Astrocyte (in vitro differentiated cells and primary cell): ENCODE measurements at regions not wholly inside any gene's neighbourhood (a gene's known extent, or its start where the extent isn't known, plus 50 kb on each side); places are given as distances from the start of the nearest gene placed in this dataset.

Experiments
- DNase-seq: peaks from one replicate; pipeline ENCODE4 v3.0.0-alpha.2; 2010; ENCODE audit warnings: low read depth
- FAIRE-seq: peaks from 2 replicates; lab custom pipeline; 2011; peaks lifted over from hg19 to GRCh38; lab: Jason Lieb, UNC
- H2AFZ ChIP-seq: 2 replicates; pipeline ENCODE4 v1.6.0; 2012; ENCODE audit warnings: low read depth, low read length, inconsistent platforms
- H3K27ac ChIP-seq: 2 replicates; pipeline ENCODE4 v1.5.1; 2011; ENCODE audit warnings: low read depth, low read length, inconsistent platforms
- H3K27me3 ChIP-seq: 2 replicates; pipeline ENCODE4 v1.6.0; 2011; ENCODE audit warnings: low read length, inconsistent platforms; ENCODE audit not compliant: insufficient read depth
- H3K36me3 ChIP-seq: 2 replicates; pipeline ENCODE4 v1.5.1; 2011; ENCODE audit warnings: low read length, inconsistent platforms; ENCODE audit not compliant: insufficient read depth
- H3K4me1 ChIP-seq: 2 replicates; pipeline ENCODE4 v1.5.1; 2011; ENCODE audit warnings: low read length, inconsistent platforms; ENCODE audit not compliant: insufficient read depth
- H3K4me2 ChIP-seq: 2 replicates; pipeline ENCODE4 v1.6.0; 2012; ENCODE audit warnings: low read length, inconsistent platforms
- H3K4me3 ChIP-seq: 2 replicates; pipeline ENCODE4 v1.5.1; 2011; ENCODE audit warnings: low read depth, mild to moderate bottlenecking, low read length, inconsistent platforms; ENCODE audit not compliant: insufficient read depth
- H3K79me2 ChIP-seq: 2 replicates; pipeline ENCODE4 v1.6.0; 2012; ENCODE audit warnings: mild to moderate bottlenecking, low read length, inconsistent platforms; ENCODE audit not compliant: insufficient read depth
- H3K9ac ChIP-seq: 2 replicates; pipeline ENCODE4 v1.6.0; 2012; ENCODE audit warnings: mild to moderate bottlenecking, low read length, inconsistent platforms
- H3K9me3 ChIP-seq: 2 replicates; pipeline ENCODE4 v1.5.1; 2012; ENCODE audit warnings: low read depth, mild to moderate bottlenecking, low read length, inconsistent platforms; ENCODE audit not compliant: insufficient read depth
- H4K20me1 ChIP-seq: 2 replicates; pipeline ENCODE4 v1.6.0; 2012; ENCODE audit warnings: low read length, inconsistent platforms; ENCODE audit not compliant: insufficient read depth
- H3K27ac Mint-ChIP-seq: one replicate; pipeline ENCODE4 v1.8.0; 2021; ENCODE audit warnings: mild to moderate bottlenecking, mixed read lengths; ENCODE audit not compliant: unreplicated experiment
- H3K27me3 Mint-ChIP-seq: one replicate; pipeline ENCODE4 v1.8.0; 2021; ENCODE audit warnings: low read depth, mixed read lengths; ENCODE audit not compliant: unreplicated experiment
- H3K36me3 Mint-ChIP-seq: one replicate; pipeline ENCODE4 v1.8.0; 2021; ENCODE audit warnings: low read depth, mixed read lengths; ENCODE audit not compliant: unreplicated experiment
- H3K4me1 Mint-ChIP-seq: one replicate; pipeline ENCODE4 v1.8.0; 2021; ENCODE audit warnings: low read depth, mixed read lengths; ENCODE audit not compliant: unreplicated experiment
- H3K4me3 Mint-ChIP-seq: one replicate; pipeline ENCODE4 v1.8.0; 2021; ENCODE audit warnings: mild to moderate bottlenecking, moderate library complexity, mixed read lengths; ENCODE audit not compliant: unreplicated experiment
- H3K9me3 Mint-ChIP-seq: one replicate; pipeline ENCODE4 v1.8.0; 2021; ENCODE audit warnings: mild to moderate bottlenecking, mixed read lengths; ENCODE audit not compliant: unreplicated experiment
- EZH2 ChIP-seq: IDR thresholded peaks from 2 replicates; pipeline ENCODE4 v1.6.1; 2012; ENCODE audit warnings: mild to moderate bottlenecking, low read length, inconsistent platforms; ENCODE audit not compliant: insufficient read depth
- TF ChIP-seq, protein P1 (sequence below): IDR thresholded peaks from 2 replicates; pipeline ENCODE4 v1.5.1; 2011; ENCODE audit warnings: low read depth, mild to moderate bottlenecking, inconsistent platforms, low read length, moderate library complexity; ENCODE audit not compliant: insufficient read depth

DNA sequence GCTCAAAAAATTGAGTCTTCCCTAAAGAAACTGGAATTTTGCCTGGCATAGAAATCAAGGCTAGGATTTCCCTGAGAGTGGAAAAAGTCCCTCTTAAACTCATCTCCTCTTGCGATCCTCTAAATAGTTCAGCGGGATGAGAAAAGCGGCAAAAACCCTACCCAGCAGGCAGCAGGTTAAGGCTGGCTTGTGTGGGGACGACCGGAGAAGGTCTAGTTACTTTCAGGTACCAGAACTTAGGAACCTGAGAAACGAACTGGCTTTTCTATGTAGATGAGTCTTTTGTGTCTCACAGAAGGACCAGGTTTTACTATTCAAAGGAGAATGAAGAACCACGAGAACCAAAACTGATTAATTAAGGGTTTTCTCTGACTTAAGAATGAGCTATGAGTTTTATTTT, 523.7 kb upstream of the TGFBR2 start:
- Histone ChIP-seq H3K9ac (no peak overlapping the region), H4K20me1 (no peaks in the 10 kb centered on the region), H3K27ac (no peak overlapping the region), H3K4me2 (no peak overlapping the region), H3K4me1 (peaks cover 6% of the 10 kb centered on the region), H3K36me3 (no peaks in the 10 kb centered on the region), H3K4me3 (no peak overlapping the region), H3K27me3 (no peaks in the 10 kb centered on the region), H3K79me2 (no peaks in the 10 kb centered on the region), H3K9me3 (no peaks in the 10 kb centered on the region), H2AFZ (peak overlapping the region; percentile 13)
- Mint-ChIP-seq H3K27ac (no peak overlapping the region), H3K36me3 (no peaks in the 10 kb centered on the region), H3K4me3 (no peak overlapping the region), H3K9me3 (peaks cover 2% of the 10 kb centered on the region), H3K27me3 (peaks cover 24% of the 10 kb centered on the region), H3K4me1 (peaks cover 3% of the 10 kb centered on the region)
- DNase-seq (no peak), FAIRE-seq (no peak)
- TF ChIP-seq, protein P1, sequence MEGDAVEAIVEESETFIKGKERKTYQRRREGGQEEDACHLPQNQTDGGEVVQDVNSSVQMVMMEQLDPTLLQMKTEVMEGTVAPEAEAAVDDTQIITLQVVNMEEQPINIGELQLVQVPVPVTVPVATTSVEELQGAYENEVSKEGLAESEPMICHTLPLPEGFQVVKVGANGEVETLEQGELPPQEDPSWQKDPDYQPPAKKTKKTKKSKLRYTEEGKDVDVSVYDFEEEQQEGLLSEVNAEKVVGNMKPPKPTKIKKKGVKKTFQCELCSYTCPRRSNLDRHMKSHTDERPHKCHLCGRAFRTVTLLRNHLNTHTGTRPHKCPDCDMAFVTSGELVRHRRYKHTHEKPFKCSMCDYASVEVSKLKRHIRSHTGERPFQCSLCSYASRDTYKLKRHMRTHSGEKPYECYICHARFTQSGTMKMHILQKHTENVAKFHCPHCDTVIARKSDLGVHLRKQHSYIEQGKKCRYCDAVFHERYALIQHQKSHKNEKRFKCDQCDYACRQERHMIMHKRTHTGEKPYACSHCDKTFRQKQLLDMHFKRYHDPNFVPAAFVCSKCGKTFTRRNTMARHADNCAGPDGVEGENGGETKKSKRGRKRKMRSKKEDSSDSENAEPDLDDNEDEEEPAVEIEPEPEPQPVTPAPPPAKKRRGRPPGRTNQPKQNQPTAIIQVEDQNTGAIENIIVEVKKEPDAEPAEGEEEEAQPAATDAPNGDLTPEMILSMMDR: no peak
- no peak for TF ChIP-seq EZH2

DNA sequence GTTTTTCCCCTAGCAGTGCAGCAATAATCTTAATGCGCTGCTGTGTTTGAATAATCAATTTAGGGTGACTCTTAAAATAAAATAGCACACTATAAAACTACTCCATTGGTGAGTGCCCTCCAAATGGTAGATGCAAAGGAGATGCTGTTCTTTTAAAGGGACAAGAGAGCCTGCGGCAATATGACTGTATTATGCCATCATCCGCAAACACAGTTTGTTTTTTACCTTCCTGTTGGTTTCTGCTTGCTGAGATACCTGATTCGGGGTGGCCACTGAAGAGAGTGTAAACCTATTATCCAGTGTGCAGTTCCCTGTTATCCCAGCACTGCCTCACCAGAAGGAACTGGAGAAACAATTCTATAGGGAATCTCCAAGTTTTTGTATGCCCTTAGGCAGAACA, 523.1 kb upstream of the TGFBR2 start:
- H3K9ac ChIP-seq: no peak overlapping the region
- no peaks in the 10 kb centered on the region for H3K36me3 ChIP-seq
- no peaks in the 10 kb centered on the region for H3K79me2 ChIP-seq
- H4K20me1 ChIP-seq: no peaks in the 10 kb centered on the region
- FAIRE-seq (no peak), DNase-seq (no peak)
- H3K4me1 Mint-ChIP-seq: peaks cover 3% of the 10 kb centered on the region
- no peak for TF ChIP-seq EZH2
- TF ChIP-seq, protein P1: no peak
- H3K27me3 Mint-ChIP-seq: peaks cover 24% of the 10 kb centered on the region
- no peaks in the 10 kb centered on the region for H3K27me3 ChIP-seq
- no peaks in the 10 kb centered on the region for H3K36me3 Mint-ChIP-seq
- no peak overlapping the region for H2AFZ ChIP-seq
- H3K4me3 ChIP-seq: no peak overlapping the region
- H3K27ac ChIP-seq: no peak overlapping the region
- H3K9me3 Mint-ChIP-seq: no peaks in the 10 kb centered on the region
- H3K4me3 Mint-ChIP-seq: no peak overlapping the region
- no peak overlapping the region for H3K27ac Mint-ChIP-seq
- H3K4me2 ChIP-seq: no peak overlapping the region
- no peaks in the 10 kb centered on the region for H3K9me3 ChIP-seq
- H3K4me1 ChIP-seq: peaks cover 6% of the 10 kb centered on the region

DNA sequence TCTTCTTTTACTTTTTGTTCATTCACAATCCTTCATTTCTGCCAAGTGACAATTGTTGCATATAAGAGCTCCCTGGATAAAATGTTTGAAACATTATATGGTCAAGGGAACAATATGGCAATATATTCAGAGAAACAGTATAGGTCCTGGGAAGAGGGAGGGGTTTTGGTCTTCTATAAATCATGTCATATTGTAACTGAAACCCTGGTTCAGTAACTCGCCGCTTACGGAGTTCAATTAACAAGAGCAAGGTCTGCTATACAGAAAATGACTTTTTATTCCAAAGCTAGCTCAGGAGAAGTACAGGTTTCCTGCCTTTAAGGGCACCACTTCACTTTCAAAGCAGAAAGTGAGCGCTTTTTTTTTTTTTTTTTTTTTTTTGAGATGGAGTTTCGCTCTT, 522.1 kb upstream of the TGFBR2 start:
- H3K27me3 Mint-ChIP-seq: peaks cover 24% of the 10 kb centered on the region
- Histone ChIP-seq H2AFZ (no peak overlapping the region), H4K20me1 (no peaks in the 10 kb centered on the region), H3K9me3 (no peaks in the 10 kb centered on the region), H3K4me1 (peaks cover 6% of the 10 kb centered on the region), H3K4me2 (no peak overlapping the region), H3K36me3 (no peaks in the 10 kb centered on the region), H3K27me3 (no peaks in the 10 kb centered on the region), H3K4me3 (no peak overlapping the region), H3K9ac (no peak overlapping the region), H3K27ac (no peak overlapping the region), H3K79me2 (no peaks in the 10 kb centered on the region)
- H3K4me1 Mint-ChIP-seq: peaks cover 3% of the 10 kb centered on the region
- no peak for TF ChIP-seq EZH2
- TF ChIP-seq, protein P1: no peak
- no peaks in the 10 kb centered on the region for H3K36me3 Mint-ChIP-seq
- DNase-seq (no peak), FAIRE-seq (no peak)
- no peak overlapping the region for H3K4me3 Mint-ChIP-seq
- no peak overlapping the region for H3K27ac Mint-ChIP-seq
- no peaks in the 10 kb centered on the region for H3K9me3 Mint-ChIP-seq
